Activated CD8-positive, alpha-beta memory T cell treated with anti-CD3 and anti-CD28 coated beads for 36 hours (primary cell): ENCODE measurements at regions not wholly inside any gene's neighbourhood (a gene's known extent, or its start where the extent isn't known, plus 50 kb on each side); places are given as distances from the start of the nearest gene placed in this dataset.
"Not testable (repeated sequence)": the region's sequence is repeated elsewhere in the genome, so short reads cannot be mapped to it uniquely, and the experiment has no call there.

Experiments
- CTCF ChIA-PET: fragments of 350-600 bp; sonication (Branson Sonifier 250); formaldehyde crosslinking; loops from one replicate; lab custom pipeline; 2021; ENCODE audit warnings: antibody characterized with exemption; lab: Charles Lee
- POLR2A ChIA-PET: fragments of 350-600 bp; sonication (Branson Sonifier 250); formaldehyde crosslinking; loops from one replicate; lab custom pipeline; 2021; ENCODE audit warnings: antibody characterized with exemption; lab: Charles Lee

- ChIA-PET CTCF (interaction anchor here (0.6 kb wide), 1 partner anchor 70 kb away, joined by 3 read pairs; no protein-coding TSS in a partner anchor), POLR2A (no interaction called here)
These were observed 88.7 kb upstream of the TNIK start for GRCh38 chr3:171548917-171549316.

GRCh38 chr3:171543759-171544300 lies 83.6 kb upstream of the TNIK start:
- ChIA-PET POLR2A (no interaction called here), CTCF (no interaction called here)

GRCh38 chr3:171542976-171543375 lies 82.8 kb upstream of the TNIK start:
- ChIA-PET CTCF (no interaction called here), POLR2A (no interaction called here)

GRCh38 chr3:171541647-171542046 lies 81.4 kb upstream of the TNIK start:
- CTCF ChIA-PET: no interaction called here
- POLR2A ChIA-PET: no interaction called here

GRCh38 chr3:171541181-171541580 lies 81.0 kb upstream of the TNIK start:
- ChIA-PET CTCF (no interaction called here), POLR2A (no interaction called here)

GRCh38 chr3:171535799-171536198 lies 75.6 kb upstream of the TNIK start:
- CTCF ChIA-PET: no interaction called here
- POLR2A ChIA-PET: no interaction called here

- CTCF ChIA-PET: no interaction called here
- POLR2A ChIA-PET: no interaction called here
These were observed 74.9 kb upstream of the TNIK start for GRCh38 chr3:171535133-171535532.

- CTCF ChIA-PET: no interaction called here
- POLR2A ChIA-PET: no interaction called here
These were observed 73.5 kb upstream of the TNIK start for GRCh38 chr3:171533702-171534101.

GRCh38 chr3:171532294-171532693 lies 72.1 kb upstream of the TNIK start:
- ChIA-PET POLR2A (no interaction called here), CTCF (no interaction called here)

GRCh38 chr3:171531716-171532115 lies 71.5 kb upstream of the TNIK start:
- POLR2A ChIA-PET: no interaction called here
- CTCF ChIA-PET: no interaction called here

- CTCF ChIA-PET: no interaction called here
- POLR2A ChIA-PET: no interaction called here
These were observed 67.9 kb upstream of the TNIK start for GRCh38 chr3:171528102-171528501.

- POLR2A ChIA-PET: no interaction called here
- CTCF ChIA-PET: no interaction called here
These were observed 66.7 kb upstream of the TNIK start for GRCh38 chr3:171526869-171527268.

- ChIA-PET POLR2A (no interaction called here), CTCF (no interaction called here)
These were observed 65.9 kb upstream of the TNIK start for GRCh38 chr3:171526146-171526545.

- ChIA-PET POLR2A (no interaction called here), CTCF (no interaction called here)
These were observed 65.2 kb upstream of the TNIK start for GRCh38 chr3:171525437-171525836.

GRCh38 chr3:171524921-171525310 lies 64.7 kb upstream of the TNIK start:
- ChIA-PET POLR2A (interaction anchor here (0.5 kb wide), 1 partner anchor 65 kb away, joined by 5 read pairs; the partner anchor contains the start of gene TNIK), CTCF (no interaction called here)

GRCh38 chr3:171522651-171523050 lies 62.4 kb upstream of the TNIK start:
- CTCF ChIA-PET: no interaction called here
- POLR2A ChIA-PET: no interaction called here

- POLR2A ChIA-PET, CTCF ChIA-PET: not testable (repeated sequence)
These were observed 59.2 kb upstream of the TNIK start for GRCh38 chr3:171519423-171519822.

- CTCF ChIA-PET: no interaction called here
- POLR2A ChIA-PET: no interaction called here
These were observed 56.6 kb upstream of the TNIK start for GRCh38 chr3:171516765-171517164.

- POLR2A ChIA-PET: no interaction called here
- CTCF ChIA-PET: no interaction called here
These were observed 54.3 kb upstream of the TNIK start for GRCh38 chr3:171514466-171514865.

GRCh38 chr3:171511450-171511849 lies 51.2 kb upstream of the TNIK start:
- ChIA-PET POLR2A (no interaction called here), CTCF (interaction anchor here (0.7 to 1.3 kb wide), 2 partner anchors 10 to 895 kb away, joined by 3 read pairs; no protein-coding TSS in a partner anchor)
